HG02884 (cell line): ENCODE measurements at regions not wholly inside any gene's neighbourhood (a gene's known extent, or its start where the extent isn't known, plus 50 kb on each side); places are given as distances from the start of the nearest gene placed in this dataset.

Source experiments
- ATAC-seq: cut with Tn5 transposase; IDR thresholded peaks from one replicate; pipeline ENCODE4 v1.9.1; 2021; ENCODE audit warnings: mild to moderate bottlenecking, moderate library complexity; ENCODE audit not compliant: unreplicated experiment

GRCh38 chr22:47782328-47783075 lies 1020.1 kb downstream of the TBC1D22A start:
- ATAC-seq, result no peak

GRCh38 chr22:47781427-47782111 lies 1019.1 kb downstream of the TBC1D22A start:
- no peak for ATAC-seq

GRCh38 chr22:47781024-47781423 lies 1018.6 kb downstream of the TBC1D22A start:
- no peak for ATAC-seq

- ATAC-seq, result no peak
Measured at GRCh38 chr22:47780281-47780875, 1017.9 kb downstream of the TBC1D22A start.

GRCh38 chr22:47779474-47779873 lies 1017.0 kb downstream of the TBC1D22A start:
- ATAC-seq, result no peak

- ATAC-seq, result no peak
Measured at GRCh38 chr22:47778160-47778658, 1015.8 kb downstream of the TBC1D22A start.

- ATAC-seq, result no peak
Measured at GRCh38 chr22:47777426-47777825, 1015.0 kb downstream of the TBC1D22A start.

- no peak for ATAC-seq
Measured at GRCh38 chr22:47776329-47776728, 1013.9 kb downstream of the TBC1D22A start.

GRCh38 chr22:47775686-47776085 lies 1013.2 kb downstream of the TBC1D22A start:
- ATAC-seq, result no peak

GRCh38 chr22:47775191-47775590 lies 1012.7 kb downstream of the TBC1D22A start:
- ATAC-seq, result no peak

- ATAC-seq, result no peak
Measured at GRCh38 chr22:47773635-47774034, 1011.2 kb downstream of the TBC1D22A start.

GRCh38 chr22:47772864-47773263 lies 1010.4 kb downstream of the TBC1D22A start:
- ATAC-seq, result no peak

GRCh38 chr22:47769652-47770051 lies 1007.2 kb downstream of the TBC1D22A start:
- ATAC-seq, result no peak

- ATAC-seq, result no peak
Measured at GRCh38 chr22:47768027-47768426, 1005.6 kb downstream of the TBC1D22A start.

- ATAC-seq, result no peak
Measured at GRCh38 chr22:47767403-47767802, 1005.0 kb downstream of the TBC1D22A start.

GRCh38 chr22:47765757-47766156 lies 1003.3 kb downstream of the TBC1D22A start:
- no peak for ATAC-seq

- ATAC-seq, result no peak
Measured at GRCh38 chr22:47762141-47762540, 999.7 kb downstream of the TBC1D22A start.

- ATAC-seq, result no peak
Measured at GRCh38 chr22:47759909-47760308, 997.5 kb downstream of the TBC1D22A start.

GRCh38 chr22:47757741-47758140 lies 995.3 kb downstream of the TBC1D22A start:
- no peak for ATAC-seq

- ATAC-seq, result no peak
Measured at GRCh38 chr22:47750086-47750485, 987.6 kb downstream of the TBC1D22A start.

GRCh38 chr22:47748957-47749356 lies 986.5 kb downstream of the TBC1D22A start:
- ATAC-seq, result no peak

GRCh38 chr22:47748271-47748670 lies 985.8 kb downstream of the TBC1D22A start:
- no peak for ATAC-seq
